Astrocyte (in vitro differentiated cells and primary cell): ENCODE measurements at regions not wholly inside any gene's neighbourhood (a gene's known extent, or its start where the extent isn't known, plus 50 kb on each side); places are given as distances from the start of the nearest gene placed in this dataset.

Experiments used
- DNase-seq: peaks from one replicate; pipeline ENCODE4 v3.0.0-alpha.2; 2010; ENCODE audit warnings: low read depth
- FAIRE-seq: peaks from 2 replicates; lab custom pipeline; 2011; peaks lifted over from hg19 to GRCh38; lab: Jason Lieb, UNC
- H2AFZ ChIP-seq: 2 replicates; pipeline ENCODE4 v1.6.0; 2012; ENCODE audit warnings: low read depth, low read length, inconsistent platforms
- H3K27ac ChIP-seq: 2 replicates; pipeline ENCODE4 v1.5.1; 2011; ENCODE audit warnings: low read depth, low read length, inconsistent platforms
- H3K27me3 ChIP-seq: 2 replicates; pipeline ENCODE4 v1.6.0; 2011; ENCODE audit warnings: low read length, inconsistent platforms; ENCODE audit not compliant: insufficient read depth
- H3K36me3 ChIP-seq: 2 replicates; pipeline ENCODE4 v1.5.1; 2011; ENCODE audit warnings: low read length, inconsistent platforms; ENCODE audit not compliant: insufficient read depth
- H3K4me1 ChIP-seq: 2 replicates; pipeline ENCODE4 v1.5.1; 2011; ENCODE audit warnings: low read length, inconsistent platforms; ENCODE audit not compliant: insufficient read depth
- H3K4me2 ChIP-seq: 2 replicates; pipeline ENCODE4 v1.6.0; 2012; ENCODE audit warnings: low read length, inconsistent platforms
- H3K4me3 ChIP-seq: 2 replicates; pipeline ENCODE4 v1.5.1; 2011; ENCODE audit warnings: low read depth, mild to moderate bottlenecking, low read length, inconsistent platforms; ENCODE audit not compliant: insufficient read depth
- H3K79me2 ChIP-seq: 2 replicates; pipeline ENCODE4 v1.6.0; 2012; ENCODE audit warnings: mild to moderate bottlenecking, low read length, inconsistent platforms; ENCODE audit not compliant: insufficient read depth
- H3K9ac ChIP-seq: 2 replicates; pipeline ENCODE4 v1.6.0; 2012; ENCODE audit warnings: mild to moderate bottlenecking, low read length, inconsistent platforms
- H3K9me3 ChIP-seq: 2 replicates; pipeline ENCODE4 v1.5.1; 2012; ENCODE audit warnings: low read depth, mild to moderate bottlenecking, low read length, inconsistent platforms; ENCODE audit not compliant: insufficient read depth
- H4K20me1 ChIP-seq: 2 replicates; pipeline ENCODE4 v1.6.0; 2012; ENCODE audit warnings: low read length, inconsistent platforms; ENCODE audit not compliant: insufficient read depth
- H3K27ac Mint-ChIP-seq: one replicate; pipeline ENCODE4 v1.8.0; 2021; ENCODE audit warnings: mild to moderate bottlenecking, mixed read lengths; ENCODE audit not compliant: unreplicated experiment
- H3K27me3 Mint-ChIP-seq: one replicate; pipeline ENCODE4 v1.8.0; 2021; ENCODE audit warnings: low read depth, mixed read lengths; ENCODE audit not compliant: unreplicated experiment
- H3K36me3 Mint-ChIP-seq: one replicate; pipeline ENCODE4 v1.8.0; 2021; ENCODE audit warnings: low read depth, mixed read lengths; ENCODE audit not compliant: unreplicated experiment
- H3K4me1 Mint-ChIP-seq: one replicate; pipeline ENCODE4 v1.8.0; 2021; ENCODE audit warnings: low read depth, mixed read lengths; ENCODE audit not compliant: unreplicated experiment
- H3K4me3 Mint-ChIP-seq: one replicate; pipeline ENCODE4 v1.8.0; 2021; ENCODE audit warnings: mild to moderate bottlenecking, moderate library complexity, mixed read lengths; ENCODE audit not compliant: unreplicated experiment
- H3K9me3 Mint-ChIP-seq: one replicate; pipeline ENCODE4 v1.8.0; 2021; ENCODE audit warnings: mild to moderate bottlenecking, mixed read lengths; ENCODE audit not compliant: unreplicated experiment
- CTCF ChIP-seq: IDR thresholded peaks from 2 replicates; pipeline ENCODE4 v1.5.1; 2011; ENCODE audit warnings: low read depth, mild to moderate bottlenecking, inconsistent platforms, low read length, moderate library complexity; ENCODE audit not compliant: insufficient read depth
- EZH2 ChIP-seq: IDR thresholded peaks from 2 replicates; pipeline ENCODE4 v1.6.1; 2012; ENCODE audit warnings: mild to moderate bottlenecking, low read length, inconsistent platforms; ENCODE audit not compliant: insufficient read depth

- no peaks in the 10 kb centered on the region for H3K4me1 ChIP-seq
Measured at GRCh38 chr3:25288413-25288812, 139.7 kb upstream of the RARB start.

GRCh38 chr3:25289156-25289555 lies 138.9 kb upstream of the RARB start:
- Histone ChIP-seq H3K9ac (no peak overlapping the region), H3K27me3 (no peaks in the 10 kb centered on the region), H3K4me1 (no peaks in the 10 kb centered on the region), H3K4me2 (no peak overlapping the region), H3K4me3 (no peak overlapping the region), H3K79me2 (no peaks in the 10 kb centered on the region), H2AFZ (no peak overlapping the region), H3K27ac (no peak overlapping the region), H4K20me1 (no peaks in the 10 kb centered on the region), H3K36me3 (no peaks in the 10 kb centered on the region), H3K9me3 (no peaks in the 10 kb centered on the region)
- Mint-ChIP-seq H3K27me3 (peaks cover 3% of the 10 kb centered on the region), H3K9me3 (peaks cover 4% of the 10 kb centered on the region), H3K36me3 (no peaks in the 10 kb centered on the region), H3K27ac (no peak overlapping the region), H3K4me1 (peaks cover 6% of the 10 kb centered on the region), H3K4me3 (no peak overlapping the region)
- no peak for FAIRE-seq
- no peak for DNase-seq
- TF ChIP-seq CTCF (no peak), EZH2 (no peak)

More at GRCh38 chr3:25288413-25288812, 139.7 kb upstream of the RARB start:
- Mint-ChIP-seq H3K27ac (no peak overlapping the region), H3K4me1 (no peaks in the 10 kb centered on the region), H3K4me3 (no peak overlapping the region), H3K36me3 (no peaks in the 10 kb centered on the region), H3K27me3 (peaks cover 3% of the 10 kb centered on the region), H3K9me3 (peaks cover 4% of the 10 kb centered on the region)
- Histone ChIP-seq H2AFZ (no peak overlapping the region), H3K27me3 (no peaks in the 10 kb centered on the region), H3K79me2 (no peaks in the 10 kb centered on the region), H3K4me3 (no peak overlapping the region), H3K9me3 (no peaks in the 10 kb centered on the region), H3K27ac (no peak overlapping the region), H3K9ac (no peak overlapping the region), H4K20me1 (no peaks in the 10 kb centered on the region), H3K4me2 (no peak overlapping the region), H3K36me3 (no peaks in the 10 kb centered on the region)
- FAIRE-seq, result no peak
- TF ChIP-seq CTCF, result no peak
- TF ChIP-seq EZH2, result no peak
- no peak for DNase-seq

- H3K4me1 Mint-ChIP-seq, result peaks cover 10% of the 10 kb centered on the region
- Histone ChIP-seq H3K9ac (no peak overlapping the region), H3K36me3 (no peaks in the 10 kb centered on the region), H3K4me3 (no peak overlapping the region), H3K27me3 (no peaks in the 10 kb centered on the region), H4K20me1 (no peaks in the 10 kb centered on the region), H3K9me3 (no peaks in the 10 kb centered on the region), H3K79me2 (no peaks in the 10 kb centered on the region), H2AFZ (no peak overlapping the region), H3K27ac (no peak overlapping the region), H3K4me2 (no peak overlapping the region), H3K4me1 (no peaks in the 10 kb centered on the region)
- peaks cover 3% of the 10 kb centered on the region for H3K27me3 Mint-ChIP-seq
- H3K9me3 Mint-ChIP-seq, result peaks cover 4% of the 10 kb centered on the region
- H3K27ac Mint-ChIP-seq, result no peak overlapping the region
- H3K4me3 Mint-ChIP-seq, result no peak overlapping the region
- TF ChIP-seq EZH2, result no peak
- TF ChIP-seq CTCF, result no peak
- FAIRE-seq (no peak), DNase-seq (peak; percentile 18)
- H3K36me3 Mint-ChIP-seq, result no peaks in the 10 kb centered on the region
Measured at GRCh38 chr3:25289663-25290062, 138.4 kb upstream of the RARB start.
